ENCODE measurements at regions not wholly inside any gene's neighbourhood (a gene's known extent, or its start where the extent isn't known, plus 50 kb on each side); places are given as distances from the start of the nearest gene placed in this dataset.

GRCh38 chrX:26848511-26848910 lies 614.6 kb downstream of the PPP4R3C start:
- intact Hi-C loops (cut with micrococcal nuclease), result no loop called here
- Histone ChIP-seq H3K4me3 (ENCODE audit: low read length) (no peak overlapping the region), H3K27ac (ENCODE audit: low read length) (no peak overlapping the region), H3K9me3 (ENCODE audit: low read length) (no peaks in the 10 kb centered on the region), H3K9ac (ENCODE audit: low read length) (no peak overlapping the region), H3F3A (ENCODE audit: low read length, unreplicated experiment) (no peaks in the 10 kb centered on the region), H3K79me2 (ENCODE audit: low read length) (no peaks in the 10 kb centered on the region), H3K36me3 (ENCODE audit: low read depth, low read length) (no peaks in the 10 kb centered on the region), H3K9me2 (replicated peaks; ENCODE audit: low read length) (no peaks in the 10 kb centered on the region), H3K27me3 (ENCODE audit: low read length) (no peaks in the 10 kb centered on the region), H3K4me2 (ENCODE audit: low read length) (no peak overlapping the region), H2AFZ (ENCODE audit: low read length) (no peak overlapping the region), H3K4me1 (ENCODE audit: insufficient read depth, low read length) (no peaks in the 10 kb centered on the region), H4K20me1 (ENCODE audit: low read length) (no peaks in the 10 kb centered on the region)
- no peak for TF ChIP-seq EZH2 (IDR thresholded peaks at IDR 0.05; ENCODE audit: low read length, unreplicated experiment)
- no peak for TF ChIP-seq EZH2phosphoT487 (IDR thresholded peaks at IDR 0.05; ENCODE audit: borderline replicate concordance, low read length)
- no peak for TF ChIP-seq CTCF (conservative IDR thresholded peaks at IDR 0.05; ENCODE audit: low read depth, low read length)
- no peak for DNase-seq
- CTCF ChIA-PET, result no interaction called here
- BruUV-seq (replicated peaks), result no TSS peak
- ATAC-seq, result no peak
- POLR2A ChIA-PET (ENCODE audit: unreplicated experiment), result no interaction called here

GRCh38 chrX:26845056-26845455 lies 618.1 kb downstream of the PPP4R3C start:
- Histone ChIP-seq H3K4me1 (ENCODE audit: insufficient read depth, low read length) (no peaks in the 10 kb centered on the region), H3K27me3 (ENCODE audit: low read length) (no peaks in the 10 kb centered on the region), H3K9ac (ENCODE audit: low read length) (no peak overlapping the region), H3K36me3 (ENCODE audit: low read depth, low read length) (no peaks in the 10 kb centered on the region), H3K27ac (ENCODE audit: low read length) (no peak overlapping the region), H3F3A (ENCODE audit: low read length, unreplicated experiment) (no peaks in the 10 kb centered on the region), H4K20me1 (ENCODE audit: low read length) (no peaks in the 10 kb centered on the region), H3K4me2 (ENCODE audit: low read length) (no peak overlapping the region), H3K79me2 (ENCODE audit: low read length) (no peaks in the 10 kb centered on the region), H3K9me2 (replicated peaks; ENCODE audit: low read length) (no peaks in the 10 kb centered on the region), H3K9me3 (ENCODE audit: low read length) (no peaks in the 10 kb centered on the region), H3K4me3 (ENCODE audit: low read length) (no peak overlapping the region), H2AFZ (ENCODE audit: low read length) (no peak overlapping the region)
- intact Hi-C loops (cut with micrococcal nuclease), result no loop called here
- TF ChIP-seq CTCF (conservative IDR thresholded peaks at IDR 0.05; ENCODE audit: low read depth, low read length), result no peak
- CTCF ChIA-PET, result no interaction called here
- BruUV-seq (replicated peaks), result no TSS peak
- POLR2A ChIA-PET (ENCODE audit: unreplicated experiment), result no interaction called here
- DNase-seq (no peak), ATAC-seq (no peak)

- ATAC-seq (no peak), DNase-seq (no peak)
- no peaks in the 10 kb centered on the region for H3K79me2 ChIP-seq (ENCODE audit: low read length)
- no peak for TF ChIP-seq CTCF (conservative IDR thresholded peaks at IDR 0.05; ENCODE audit: low read depth, low read length)
- TF ChIP-seq EZH2 (IDR thresholded peaks at IDR 0.05; ENCODE audit: low read length, unreplicated experiment), result no peak
- no peak for TF ChIP-seq EZH2phosphoT487 (IDR thresholded peaks at IDR 0.05; ENCODE audit: borderline replicate concordance, low read length)
- H4K20me1 ChIP-seq (ENCODE audit: low read length), result no peaks in the 10 kb centered on the region
- H3K27ac ChIP-seq (ENCODE audit: low read length), result no peak overlapping the region
- no TSS peak for BruUV-seq (replicated peaks)
- no peaks in the 10 kb centered on the region for H3K36me3 ChIP-seq (ENCODE audit: low read depth, low read length)
- ChIA-PET POLR2A (ENCODE audit: unreplicated experiment) (no interaction called here), CTCF (no interaction called here)
- H3K27me3 ChIP-seq (ENCODE audit: low read length), result no peaks in the 10 kb centered on the region
- no peak overlapping the region for H3K4me2 ChIP-seq (ENCODE audit: low read length)
- H3K9me2 ChIP-seq (replicated peaks; ENCODE audit: low read length), result no peaks in the 10 kb centered on the region
- H2AFZ ChIP-seq (ENCODE audit: low read length), result no peak overlapping the region
- no peak overlapping the region for H3K9ac ChIP-seq (ENCODE audit: low read length)
- H3K9me3 ChIP-seq (ENCODE audit: low read length), result 0 out of 2 replicates have a peak, but pooled peaks cover 2% of the 10 kb centered on the region
- H3F3A ChIP-seq (ENCODE audit: low read length, unreplicated experiment), result no peaks in the 10 kb centered on the region
- intact Hi-C loops (cut with micrococcal nuclease), result no loop called here
- no peak overlapping the region for H3K4me3 ChIP-seq (ENCODE audit: low read length)
- H3K4me1 ChIP-seq (ENCODE audit: insufficient read depth, low read length), result no peaks in the 10 kb centered on the region
Measured at GRCh38 chrX:26822448-26822847, 606.5 kb downstream of the MAGEB5 start.

All from PC-3 (cell line).